HPDE6-E6E7 (cell line): ENCODE measurements at regions not wholly inside any gene's neighbourhood (a gene's known extent, or its start where the extent isn't known, plus 50 kb on each side); places are given as distances from the start of the nearest gene placed in this dataset.
A peak's percentile ranks its signal among the peaks of the same experiment; 100 is the strongest.

Source experiments
- DNase-seq: peaks from one replicate; pipeline ENCODE4 v3.0.0; 2011; ENCODE audit warnings: missing footprints; ENCODE audit errors: extremely low spot score

DNA sequence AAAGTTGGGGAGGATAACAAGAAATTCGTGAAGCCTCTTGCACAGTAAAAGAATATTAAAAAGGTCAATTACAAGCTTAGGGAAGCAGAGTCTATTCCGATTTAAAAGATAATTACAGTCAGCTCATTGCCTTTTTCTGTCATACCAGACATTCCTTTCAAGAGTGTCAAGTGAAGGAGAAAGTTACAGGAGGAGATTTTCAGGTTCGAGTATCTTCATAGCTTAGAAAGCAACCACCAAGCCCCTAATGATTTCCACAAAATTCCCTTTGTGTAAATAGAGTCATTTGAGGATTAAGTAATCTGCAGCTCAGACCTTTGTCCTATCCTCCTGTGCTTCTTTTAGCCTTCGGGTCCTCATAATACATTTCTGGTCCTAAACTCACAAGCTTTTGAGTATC lies 414.9 kb downstream of the CDH2 start:
- DNase-seq, result no peak

DNA sequence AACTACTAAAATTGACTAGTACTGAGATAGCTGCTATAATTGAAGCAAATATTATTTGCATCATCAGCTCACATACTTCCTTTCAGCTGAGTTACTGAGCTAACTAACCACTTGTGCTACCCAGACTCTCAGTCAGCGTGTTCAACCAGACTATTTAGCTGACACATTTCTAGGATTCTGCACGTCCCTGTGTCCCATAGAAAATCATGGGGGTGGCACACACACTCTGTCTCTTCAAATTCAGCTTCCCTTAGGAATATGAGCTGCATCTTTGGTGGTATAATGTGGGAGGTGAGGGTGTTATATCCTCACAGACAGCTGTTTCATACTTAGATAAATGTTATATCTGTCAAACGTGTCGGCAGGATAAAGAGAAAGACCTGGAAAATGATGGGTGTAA lies 424.0 kb downstream of the CDH2 start:
- DNase-seq, result no peak

DNA sequence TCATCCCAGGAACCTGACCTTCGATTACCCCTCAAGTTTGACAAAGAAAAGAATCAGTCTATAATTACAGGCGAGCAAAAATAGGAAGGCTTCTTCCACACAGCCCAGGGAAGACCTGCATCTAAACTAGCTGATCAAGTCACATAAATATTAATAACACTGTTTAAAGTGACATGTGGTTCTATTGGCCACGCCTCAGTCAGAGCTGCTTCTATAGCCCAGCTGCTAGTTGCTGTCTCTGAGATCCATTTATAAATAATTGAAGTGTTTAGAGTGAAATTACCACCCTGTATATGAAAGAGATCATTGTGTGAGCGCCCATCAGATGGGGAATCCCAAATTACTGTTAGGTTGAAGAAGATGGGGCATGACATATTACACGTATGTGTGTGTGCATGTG lies 426.0 kb downstream of the CDH2 start:
- DNase-seq, result no peak

DNA sequence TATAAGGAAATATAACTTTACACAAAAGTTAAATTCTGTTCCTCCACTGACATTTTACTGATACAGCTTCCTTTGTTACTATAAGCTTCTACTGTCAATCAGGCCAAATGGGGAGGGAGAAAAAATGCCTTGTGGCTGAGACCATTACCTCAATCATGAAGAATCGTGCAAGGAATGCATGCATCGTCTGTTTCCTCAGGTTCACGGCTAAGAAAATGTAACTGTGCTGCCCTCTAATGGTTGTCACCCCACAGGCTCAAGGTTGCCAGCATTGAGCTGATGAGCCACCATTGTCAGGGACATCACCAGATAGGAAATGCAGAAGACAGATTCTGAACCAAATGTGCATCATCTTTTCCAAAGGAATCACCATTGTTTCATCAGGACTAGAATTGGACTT lies 426.9 kb downstream of the CDH2 start:
- peak; percentile 46 for DNase-seq

DNA sequence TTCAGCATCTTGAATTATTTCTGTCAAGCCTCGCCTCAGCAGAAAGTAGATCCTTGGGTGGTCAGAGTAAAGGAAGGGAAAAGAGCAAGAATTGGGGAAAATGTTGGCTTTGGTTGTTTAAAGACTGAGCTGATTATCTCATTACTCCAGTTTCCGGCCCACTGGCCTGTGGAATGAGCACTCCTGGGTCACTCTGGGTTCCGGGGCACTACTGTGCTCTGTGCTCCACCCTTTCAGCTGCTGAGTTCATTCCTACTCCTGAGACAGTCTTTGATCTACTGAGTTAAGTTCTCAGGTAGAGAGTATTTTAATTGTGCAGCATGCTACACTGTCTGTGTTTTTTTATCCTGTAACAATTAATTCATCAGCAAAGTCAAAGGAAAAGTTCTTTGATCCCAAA lies 427.7 kb downstream of the CDH2 start:
- no peak for DNase-seq

DNA sequence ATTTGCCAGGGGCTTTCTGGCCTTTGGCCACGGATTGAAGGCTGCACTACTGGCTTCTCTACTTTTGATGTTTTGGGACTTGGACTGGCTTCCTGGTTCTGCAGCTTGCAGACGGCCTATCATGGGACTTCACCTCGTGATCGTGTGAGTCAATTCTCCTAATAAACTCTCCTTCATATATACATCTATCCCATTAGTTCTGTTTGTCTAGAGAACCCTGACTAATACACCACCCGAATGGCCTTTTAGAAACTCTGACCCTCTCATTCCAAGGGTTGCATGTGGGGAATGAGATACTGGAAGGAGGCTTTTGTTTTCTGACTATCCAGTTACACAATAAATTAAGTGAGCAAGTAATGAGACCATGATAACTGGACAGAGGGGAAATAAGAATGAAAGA lies 430.7 kb downstream of the CDH2 start:
- no peak for DNase-seq

DNA sequence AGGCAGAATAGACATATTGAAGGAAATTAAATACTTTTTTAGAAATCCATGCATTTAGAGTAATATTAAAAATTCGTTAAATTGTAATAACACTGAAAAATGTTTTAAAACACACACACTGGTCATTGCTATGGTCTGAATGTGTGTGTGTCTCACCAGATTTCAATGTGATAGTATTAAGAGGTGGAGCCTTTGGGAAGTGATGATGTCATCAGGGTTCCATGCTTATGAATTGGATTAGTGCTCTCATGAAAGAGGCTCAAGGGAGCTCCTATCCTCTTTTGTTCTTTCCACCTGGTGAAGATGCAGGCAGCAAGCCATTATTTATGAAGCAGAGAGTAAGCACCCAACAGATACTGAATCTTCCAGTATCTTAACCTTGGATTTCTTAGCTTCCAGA lies 441.8 kb downstream of the CDH2 start:
- DNase-seq, result no peak

DNA sequence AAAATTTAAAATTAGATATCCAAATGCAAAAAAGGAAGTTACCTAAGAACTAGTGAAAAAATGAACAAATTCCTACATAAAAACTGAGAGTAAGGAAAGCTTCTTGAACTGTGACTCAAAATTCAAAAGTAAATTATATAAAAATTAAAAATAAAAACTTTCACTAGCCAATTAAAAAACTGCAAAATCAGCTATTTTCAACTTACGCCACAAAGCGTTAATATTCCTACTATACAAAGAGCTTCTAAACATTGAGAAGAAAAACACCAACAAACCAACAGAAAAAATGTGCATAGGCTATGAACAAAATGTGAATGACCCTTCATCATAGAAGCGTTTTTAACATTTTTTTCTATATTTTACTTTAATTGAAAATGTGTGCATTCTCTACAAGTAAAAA lies 445.7 kb downstream of the CDH2 start:
- DNase-seq, result no peak

DNA sequence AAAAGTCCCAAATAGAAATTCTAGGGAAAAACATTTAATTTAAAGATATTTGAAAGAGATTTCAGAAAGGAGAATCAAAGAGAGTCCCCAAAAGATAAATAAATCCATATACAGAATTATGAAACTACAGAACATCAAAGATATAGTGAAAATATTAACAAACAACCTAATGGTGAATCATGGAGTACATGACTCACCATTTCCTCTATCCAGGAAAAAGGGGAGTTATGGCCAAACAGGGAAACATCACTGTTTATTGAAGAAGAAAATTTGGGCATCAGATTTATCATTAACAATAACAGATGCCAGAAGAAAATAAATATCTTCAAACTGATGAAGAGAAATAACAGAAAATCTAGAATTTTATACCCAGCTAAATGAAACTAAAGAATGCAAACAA lies 448.3 kb downstream of the CDH2 start:
- no peak for DNase-seq

DNA sequence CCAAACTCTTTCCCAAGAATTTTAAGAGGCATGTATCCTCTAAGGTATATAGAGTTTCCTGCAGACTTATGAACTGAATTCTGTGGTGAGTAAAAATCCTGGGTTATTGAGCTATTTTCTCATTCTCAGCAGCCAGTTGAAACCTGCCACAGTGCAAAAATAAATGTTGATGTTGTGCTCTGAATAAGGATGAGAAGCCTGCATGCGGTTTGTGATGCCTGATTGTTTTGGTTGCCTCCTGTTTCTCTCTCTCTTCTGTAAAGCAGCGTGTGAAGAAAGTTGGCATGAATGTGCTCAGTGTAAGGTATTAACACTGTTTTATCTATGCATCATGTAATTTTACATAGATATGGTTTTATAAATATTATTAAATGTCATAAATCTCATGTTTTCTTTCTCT lies 452.6 kb downstream of the CDH2 start:
- no peak for DNase-seq

DNA sequence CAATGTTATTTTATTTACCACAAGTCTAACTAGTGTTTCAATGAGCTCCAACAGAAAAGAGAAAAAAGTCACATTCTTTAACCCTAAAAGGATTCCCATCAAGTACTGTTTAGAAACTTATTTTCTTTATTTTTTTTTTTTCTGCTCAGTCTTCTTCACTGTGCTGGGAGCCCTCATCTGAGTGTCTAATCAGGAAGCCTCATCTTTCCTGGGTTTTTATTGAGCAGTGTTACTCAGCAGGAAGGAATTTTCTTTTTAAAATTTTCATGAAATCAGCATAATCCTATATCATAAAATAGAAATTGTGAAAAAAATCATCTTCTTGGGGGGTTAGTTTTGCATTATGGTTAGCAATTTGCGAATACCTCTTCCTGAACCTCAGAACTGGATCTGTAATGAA lies 453.8 kb downstream of the CDH2 start:
- DNase-seq, result no peak

DNA sequence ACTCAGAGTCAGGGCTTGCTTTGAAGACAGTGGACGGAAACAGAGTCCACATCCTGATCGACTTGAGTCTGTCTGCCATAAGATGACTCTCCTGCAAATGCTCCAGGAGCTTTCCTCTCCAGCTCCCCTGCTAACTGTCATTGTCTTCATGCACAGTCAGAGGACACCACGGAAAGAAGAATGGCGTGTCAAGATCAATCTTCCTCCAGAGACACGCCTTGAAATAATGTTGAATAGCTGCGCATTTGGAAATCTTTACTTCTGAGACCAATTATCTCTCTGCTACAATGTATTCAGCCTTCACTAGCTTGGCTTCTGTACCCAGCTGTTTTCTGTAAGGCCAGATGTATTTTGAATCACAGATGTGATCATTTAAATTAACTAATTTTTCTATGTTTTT lies 457.2 kb downstream of the CDH2 start:
- no peak for DNase-seq

DNA sequence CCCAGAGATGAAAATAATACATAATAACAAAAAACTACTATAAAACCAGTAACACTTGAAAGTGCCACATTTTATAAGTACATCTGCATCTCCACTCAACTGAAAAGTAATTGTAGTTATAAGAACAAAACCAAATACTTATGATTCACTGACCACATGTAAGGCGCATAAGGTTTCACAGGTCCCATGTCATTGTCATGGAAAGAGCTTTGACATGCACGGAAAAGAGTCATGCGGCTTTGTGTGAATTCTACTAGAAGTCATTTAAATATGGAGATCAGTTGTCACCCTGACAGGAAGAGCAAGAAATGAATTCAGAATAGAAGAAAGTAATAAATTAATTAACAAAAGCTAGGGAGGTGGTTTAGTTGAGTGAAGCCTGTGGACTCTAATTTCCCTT lies 459.1 kb downstream of the CDH2 start:
- no peak for DNase-seq

DNA sequence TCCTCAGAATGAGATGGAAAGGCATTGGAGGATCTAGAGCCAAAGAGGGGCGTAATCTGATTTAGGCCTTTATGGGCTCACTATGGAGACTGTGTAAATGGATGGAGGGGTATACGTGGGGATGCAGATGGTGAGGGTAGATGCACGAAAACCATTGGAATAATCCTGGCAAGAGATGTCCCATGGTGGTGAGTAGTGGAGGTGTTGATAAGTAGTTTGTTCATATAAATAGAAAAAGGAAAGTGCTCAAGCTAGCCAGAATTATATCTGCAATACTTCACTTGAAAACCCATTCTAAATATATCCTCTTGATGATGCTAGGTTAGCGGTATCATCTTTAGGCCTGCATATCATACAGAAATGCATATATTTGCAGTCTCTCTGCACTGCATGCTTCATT lies 459.7 kb downstream of the CDH2 start:
- DNase-seq, result no peak

DNA sequence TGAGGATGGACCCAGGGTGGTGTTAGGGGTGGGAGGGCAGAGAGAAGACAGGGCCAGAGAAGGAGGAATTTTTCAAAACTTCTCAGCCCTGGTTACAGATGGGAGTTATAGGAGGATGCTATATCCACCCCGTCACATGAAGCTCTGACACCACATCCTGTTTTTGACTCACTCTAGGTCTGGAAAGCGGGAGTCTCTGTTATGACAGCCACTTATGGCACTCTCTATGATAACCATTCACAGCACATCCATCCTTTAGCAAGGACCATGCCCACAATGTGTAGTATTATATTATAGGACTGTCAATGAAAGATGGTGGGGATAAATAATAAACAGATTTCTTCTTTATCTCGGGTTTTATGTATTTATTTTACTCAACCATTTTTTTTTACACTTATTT lies 461.2 kb downstream of the CDH2 start:
- no peak for DNase-seq

DNA sequence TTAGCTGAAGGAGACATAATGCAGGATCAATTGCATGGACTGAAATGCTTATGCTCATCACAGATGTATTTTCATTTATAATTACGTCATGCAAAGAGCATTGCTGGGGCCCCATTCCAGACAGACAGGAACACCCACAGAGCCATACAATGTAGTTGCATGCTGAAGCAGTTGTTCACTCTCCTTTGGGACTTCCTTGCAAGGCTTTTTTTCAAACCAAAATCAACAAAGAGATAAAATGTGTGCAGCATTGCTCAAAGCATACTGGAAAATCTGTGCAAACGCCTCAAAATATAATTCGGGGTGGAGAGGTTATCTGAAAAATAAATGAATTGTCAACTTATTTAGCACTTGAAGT lies 463.2 kb downstream of the CDH2 start:
- DNase-seq, result no peak

DNA sequence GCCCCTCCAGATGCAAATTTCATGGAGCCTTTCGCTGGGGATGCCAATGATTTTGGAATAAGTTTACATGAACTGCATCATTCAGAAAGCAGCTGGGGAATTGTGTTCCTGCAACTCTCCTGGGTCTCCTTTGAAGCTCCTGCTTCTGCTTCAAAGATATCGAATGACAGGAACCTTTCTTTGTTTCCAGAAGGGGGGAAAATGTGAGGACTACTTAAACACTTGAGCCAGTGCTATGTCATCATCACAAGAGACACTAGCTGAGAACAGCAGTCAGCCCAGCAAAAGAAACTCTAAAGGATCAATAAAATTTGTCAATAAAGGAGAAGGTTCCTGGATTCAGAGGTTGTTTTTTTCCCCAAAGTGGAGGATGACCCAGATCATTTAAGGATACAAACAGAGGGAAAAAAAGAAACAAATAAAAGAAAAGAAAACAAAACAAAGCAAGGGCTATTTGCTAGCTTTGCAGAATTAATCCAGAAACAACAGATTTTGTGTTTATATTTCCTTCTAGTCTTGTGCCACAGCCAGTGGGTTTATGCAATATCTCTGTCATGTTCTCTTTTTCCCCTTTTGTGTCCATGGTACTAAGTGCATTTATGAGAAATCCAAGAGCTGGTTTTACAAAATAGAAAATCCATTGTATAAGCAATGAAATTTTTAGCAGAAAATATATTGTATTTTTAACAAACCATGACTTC lies 463.7 kb downstream of the CDH2 start:
- no peak for DNase-seq

DNA sequence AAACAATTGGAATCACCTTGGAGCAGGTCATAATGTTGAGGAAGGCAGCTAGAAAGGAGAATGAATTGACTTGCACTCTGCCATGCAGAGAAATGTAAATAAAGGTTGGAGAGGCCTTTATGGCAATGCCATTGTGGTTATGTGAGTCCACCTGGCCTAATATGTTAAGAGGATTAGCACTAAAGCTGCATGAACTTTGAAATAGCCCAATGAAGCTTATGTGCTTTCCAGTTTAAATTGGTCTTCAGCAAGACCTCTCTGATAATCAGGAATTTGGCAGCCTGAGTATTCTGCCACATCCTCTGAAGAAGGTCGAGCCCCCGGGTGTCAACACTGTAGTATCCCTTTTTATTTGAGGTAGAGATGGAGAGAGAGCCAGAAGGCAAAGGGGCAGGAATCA lies 464.9 kb downstream of the CDH2 start:
- DNase-seq, result no peak

DNA sequence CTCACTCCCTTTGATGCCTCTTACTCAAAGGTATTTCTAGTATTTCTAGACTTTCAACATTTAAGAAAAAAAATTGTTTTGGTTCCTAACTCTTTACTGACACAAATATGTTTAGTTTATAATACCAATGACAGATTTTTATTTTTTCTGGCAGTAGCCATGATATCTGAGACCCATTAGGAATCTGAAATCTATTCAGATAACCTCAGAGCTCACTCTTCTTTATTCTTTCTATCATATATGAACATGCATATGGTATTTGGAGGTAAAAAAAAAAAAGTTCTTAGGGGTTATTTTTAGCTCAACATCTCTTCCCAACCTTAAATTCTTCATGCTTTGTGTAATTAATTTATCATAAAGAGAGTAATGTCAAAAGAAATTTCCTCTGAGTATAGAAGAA lies 465.5 kb downstream of the CDH2 start:
- DNase-seq, result no peak

DNA sequence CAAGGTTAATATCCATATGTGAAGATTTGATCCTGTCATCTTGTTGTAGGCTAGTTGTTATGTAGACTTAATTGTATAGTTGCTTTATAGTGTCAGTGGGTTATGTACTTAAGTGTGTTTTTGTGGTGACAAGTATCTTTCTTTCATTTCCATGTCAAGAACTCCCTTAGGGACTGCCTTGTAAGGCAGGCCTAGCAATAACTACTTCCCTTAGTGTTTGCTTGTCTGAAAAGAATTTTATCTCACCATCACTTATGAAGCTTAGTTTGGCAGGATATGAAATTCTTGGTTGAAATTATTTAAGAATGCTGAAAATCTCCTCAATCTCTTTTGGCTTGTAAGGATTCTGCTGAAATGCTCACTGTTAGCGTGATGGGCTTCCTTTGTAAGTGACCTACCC lies 467.6 kb downstream of the CDH2 start:
- no peak for DNase-seq

DNA sequence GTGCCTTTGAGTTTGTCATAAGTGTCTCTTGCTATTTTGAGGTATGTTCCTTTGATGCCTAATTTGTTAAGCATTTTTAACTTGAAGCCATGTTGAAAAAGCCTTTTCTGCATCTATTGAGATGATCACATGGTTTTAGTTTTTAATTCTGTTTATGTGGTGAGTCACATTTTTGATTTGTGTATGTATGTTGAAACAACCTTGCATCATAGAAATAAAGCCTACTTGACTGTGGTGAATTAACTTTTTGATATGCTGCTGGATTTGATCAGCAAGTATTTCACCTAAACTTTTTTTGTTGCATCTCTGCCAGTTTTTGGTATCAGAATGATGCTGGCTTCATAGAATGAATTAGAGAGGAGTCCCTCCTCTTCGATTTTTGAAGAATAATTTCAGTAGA lies 469.7 kb downstream of the CDH2 start:
- no peak for DNase-seq

DNA sequence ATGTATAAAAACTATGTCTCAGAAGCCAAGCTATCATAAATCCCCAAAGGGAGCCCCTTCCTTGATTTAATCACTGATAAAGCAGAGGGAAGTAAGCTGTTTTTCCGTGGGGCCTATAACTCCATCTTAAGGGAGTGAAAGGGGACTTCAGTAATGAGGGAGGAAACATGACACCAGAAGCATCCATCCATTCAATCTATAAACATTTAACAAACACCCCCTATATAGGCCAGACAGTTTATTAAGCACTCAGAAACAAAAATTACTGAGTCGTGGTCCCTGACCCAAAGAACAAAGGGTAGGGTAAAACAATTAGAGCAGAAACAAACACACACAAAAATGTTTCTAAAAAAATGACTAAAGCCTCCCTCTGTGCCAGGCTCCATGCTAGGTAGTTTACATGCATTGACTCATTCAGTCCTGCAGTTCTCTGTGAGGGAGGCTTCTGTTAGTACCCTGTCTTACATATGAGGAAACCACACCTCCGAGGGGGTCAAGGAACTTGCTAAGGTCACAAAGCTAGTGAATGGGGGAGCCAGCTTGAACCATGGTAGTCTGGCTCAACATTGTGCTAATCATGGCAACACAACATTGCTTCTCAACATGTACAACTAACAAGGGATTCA lies 472.1 kb downstream of the CDH2 start:
- DNase-seq, result no peak

DNA sequence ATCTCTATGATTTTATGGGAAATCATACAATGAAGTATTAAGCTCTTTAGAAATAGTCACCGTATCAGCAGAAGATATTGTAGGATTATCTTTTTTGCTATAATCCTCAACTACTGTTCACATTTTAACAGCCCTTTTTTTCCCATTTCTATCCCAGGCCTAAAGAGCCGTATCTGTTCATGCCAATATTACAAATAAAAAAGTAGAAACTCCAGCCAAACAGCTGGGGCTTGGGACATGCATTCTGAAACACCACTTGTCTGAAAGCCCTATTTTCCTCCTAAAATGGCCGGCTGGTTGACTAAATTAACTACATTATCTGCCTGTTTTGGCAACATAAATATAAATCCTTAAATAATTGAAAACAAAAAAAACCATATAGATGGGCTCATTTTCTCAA lies 477.8 kb downstream of the CDH2 start:
- DNase-seq, result no peak

DNA sequence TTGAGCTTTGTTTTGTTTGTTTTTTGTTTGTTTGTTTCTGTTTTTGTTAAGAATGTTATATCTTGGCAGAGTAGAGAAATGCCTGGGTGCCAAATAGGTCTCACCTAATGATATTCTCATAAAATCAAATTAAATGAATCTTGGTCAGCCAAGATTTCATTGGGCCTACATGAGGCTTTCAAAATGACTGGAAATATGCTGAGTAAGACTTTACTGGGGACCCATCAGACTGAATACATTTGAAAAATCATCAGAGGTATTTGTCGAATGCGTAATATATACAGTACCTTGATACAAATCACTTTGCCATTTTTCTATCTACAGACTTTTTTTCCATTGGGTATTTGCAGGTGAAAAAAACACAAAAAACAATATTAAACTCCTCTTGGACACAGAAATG lies 480.8 kb downstream of the CDH2 start:
- DNase-seq, result no peak
